ENCODE measurements at regions not wholly inside any gene's neighbourhood (a gene's known extent, or its start where the extent isn't known, plus 50 kb on each side); places are given as distances from the start of the nearest gene placed in this dataset.

GRCh38 chr12:22974865-22975264 is 349.9 kb downstream of the ETNK1 start:
- no peak for DNase-seq
- BruUV-seq (replicated peaks) = no TSS peak
- H3K36me3 Mint-ChIP-seq (ENCODE audit: insufficient read depth, unreplicated experiment) = no peaks in the 10 kb centered on the region
- TF ChIP-seq CTCF (IDR thresholded peaks at IDR 0.05; ENCODE audit: unreplicated experiment) = no peak
- CTCF ChIA-PET = interaction anchor here (0.7 to 1.0 kb wide), 2 partner anchors 9 to 2000 kb away, joined by 3 to 4 read pairs; no protein-coding TSS in a partner anchor
- intact Hi-C loops (cut with micrococcal nuclease; ENCODE audit: unreplicated experiment) = no loop called here
- no peak overlapping the region for H3K4me3 Mint-ChIP-seq (ENCODE audit: low read depth, unreplicated experiment)
- H3K9me3 Mint-ChIP-seq (ENCODE audit: low read depth, unreplicated experiment) = no peaks in the 10 kb centered on the region
- no peak overlapping the region for H3K27ac Mint-ChIP-seq (ENCODE audit: unreplicated experiment)
- no peaks in the 10 kb centered on the region for H3K4me1 Mint-ChIP-seq (ENCODE audit: low read depth, unreplicated experiment)
- H3K27me3 Mint-ChIP-seq (ENCODE audit: unreplicated experiment) = no peaks in the 10 kb centered on the region

GRCh38 chr12:22978962-22979361 is 354.0 kb downstream of the ETNK1 start:
- DNase-seq = no peak
- TF ChIP-seq CTCF (IDR thresholded peaks at IDR 0.05; ENCODE audit: unreplicated experiment) = no peak
- Mint-ChIP-seq H3K9me3 (ENCODE audit: low read depth, unreplicated experiment) (no peaks in the 10 kb centered on the region), H3K27ac (ENCODE audit: unreplicated experiment) (no peak overlapping the region), H3K4me1 (ENCODE audit: low read depth, unreplicated experiment) (no peaks in the 10 kb centered on the region), H3K36me3 (ENCODE audit: insufficient read depth, unreplicated experiment) (no peaks in the 10 kb centered on the region), H3K27me3 (ENCODE audit: unreplicated experiment) (peaks cover under 1% of the 10 kb centered on the region), H3K4me3 (ENCODE audit: low read depth, unreplicated experiment) (no peak overlapping the region)
- intact Hi-C loops (cut with micrococcal nuclease; ENCODE audit: unreplicated experiment) = no loop called here
- BruUV-seq (replicated peaks) = no TSS peak
- CTCF ChIA-PET = no interaction called here

GRCh38 chr12:22979854-22980469 is 355.0 kb downstream of the ETNK1 start:
- H3K9me3 Mint-ChIP-seq (ENCODE audit: low read depth, unreplicated experiment) = no peaks in the 10 kb centered on the region
- DNase-seq = no peak
- H3K36me3 Mint-ChIP-seq (ENCODE audit: insufficient read depth, unreplicated experiment) = no peaks in the 10 kb centered on the region
- BruUV-seq (replicated peaks) = no TSS peak
- H3K4me1 Mint-ChIP-seq (ENCODE audit: low read depth, unreplicated experiment) = no peaks in the 10 kb centered on the region
- intact Hi-C loops (cut with micrococcal nuclease; ENCODE audit: unreplicated experiment) = no loop called here
- peaks cover 11% of the 10 kb centered on the region for H3K27me3 Mint-ChIP-seq (ENCODE audit: unreplicated experiment)
- H3K4me3 Mint-ChIP-seq (ENCODE audit: low read depth, unreplicated experiment) = no peak overlapping the region
- CTCF ChIA-PET = no interaction called here
- TF ChIP-seq CTCF (IDR thresholded peaks at IDR 0.05; ENCODE audit: unreplicated experiment) = no peak
- no peak overlapping the region for H3K27ac Mint-ChIP-seq (ENCODE audit: unreplicated experiment)

- Mint-ChIP-seq H3K27ac (ENCODE audit: unreplicated experiment) (no peak overlapping the region), H3K27me3 (ENCODE audit: unreplicated experiment) (peaks cover 12% of the 10 kb centered on the region), H3K9me3 (ENCODE audit: low read depth, unreplicated experiment) (no peaks in the 10 kb centered on the region), H3K4me1 (ENCODE audit: low read depth, unreplicated experiment) (no peaks in the 10 kb centered on the region), H3K4me3 (ENCODE audit: low read depth, unreplicated experiment) (no peak overlapping the region), H3K36me3 (ENCODE audit: insufficient read depth, unreplicated experiment) (no peaks in the 10 kb centered on the region)
- no TSS peak for BruUV-seq (replicated peaks)
- DNase-seq = no peak
- CTCF ChIA-PET = interaction anchor here (0.6 kb wide), 1 partner anchor 161 kb away, joined by 3 read pairs; no protein-coding TSS in a partner anchor
- intact Hi-C loops (cut with micrococcal nuclease; ENCODE audit: unreplicated experiment) = no loop called here
- TF ChIP-seq CTCF (IDR thresholded peaks at IDR 0.05; ENCODE audit: unreplicated experiment) = no peak
Observed at GRCh38 chr12:22981711-22982110, 356.7 kb downstream of the ETNK1 start.

Measured in Calu3 (cell line).